ENCODE measurements at regions not wholly inside any gene's neighbourhood (a gene's known extent, or its start where the extent isn't known, plus 50 kb on each side); places are given as distances from the start of the nearest gene placed in this dataset.

DNA sequence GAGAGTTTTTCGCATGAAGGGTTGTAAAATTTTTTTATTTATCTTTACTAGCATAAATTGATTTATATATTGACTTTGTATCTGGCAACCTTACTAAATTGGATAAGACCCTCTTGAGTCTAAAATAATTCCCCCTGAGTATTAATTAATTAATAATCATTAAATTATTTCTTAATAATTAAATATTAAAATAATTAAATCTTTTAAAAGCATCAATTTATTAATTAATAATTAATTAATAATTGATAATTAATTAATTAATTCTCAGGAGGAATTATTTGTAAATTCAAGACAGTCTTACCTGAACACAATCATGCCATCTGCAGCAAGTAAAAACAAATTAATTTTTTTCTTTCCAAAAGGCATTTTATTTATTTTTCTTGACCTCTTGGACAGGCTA is 370.4 kb upstream of the PTPRD start:
- Histone ChIP-seq H3K9me3 (ENCODE audit: control insufficient read depth, low read length) (no peaks in the 10 kb centered on the region), H3K27ac (ENCODE audit: low read length) (no peak overlapping the region), H3K4me3 (ENCODE audit: low read length) (no peak overlapping the region), H3K4me1 (ENCODE audit: control insufficient read depth, insufficient read depth, low read length) (no peaks in the 10 kb centered on the region), H3K27me3 (ENCODE audit: control insufficient read depth, insufficient read depth) (no peaks in the 10 kb centered on the region)
- ATAC-seq = no peak
- DNase-seq = no peak
- 82% methylated on average over 1 of the region's 1 CpG for WGBS
- intact Hi-C loops (cut with DNase I) = no loop called here

DNA sequence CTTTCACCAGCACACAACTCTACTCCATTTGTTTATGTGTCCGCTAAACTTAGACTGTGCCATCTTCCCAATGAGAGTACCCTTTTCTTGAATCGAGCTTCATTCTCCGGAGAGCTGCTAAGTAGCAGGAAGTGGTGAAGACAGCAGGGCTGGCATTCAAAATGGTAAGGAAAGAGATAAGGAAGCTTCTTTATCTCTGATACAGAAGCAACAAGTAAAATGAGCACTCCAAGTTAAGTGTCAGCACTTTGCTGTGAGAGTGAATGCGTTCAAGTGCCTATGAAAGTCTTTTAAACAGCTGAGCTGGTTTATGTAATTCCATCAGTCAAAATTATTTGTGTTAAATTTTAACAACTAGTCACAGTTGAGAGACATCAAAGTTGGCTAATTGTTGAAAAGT is 386.8 kb upstream of the PTPRD start:
- Histone ChIP-seq H3K4me3 (ENCODE audit: low read length) (no peak overlapping the region), H3K27ac (ENCODE audit: low read length) (no peak overlapping the region), H3K4me1 (ENCODE audit: control insufficient read depth, insufficient read depth, low read length) (no peaks in the 10 kb centered on the region), H3K27me3 (ENCODE audit: control insufficient read depth, insufficient read depth) (no peaks in the 10 kb centered on the region), H3K9me3 (ENCODE audit: control insufficient read depth, low read length) (no peaks in the 10 kb centered on the region)
- DNase-seq (no peak), ATAC-seq (no peak)
- 37% methylated on average over 4 of the region's 4 CpGs for WGBS
- intact Hi-C loops (cut with DNase I) = no loop called here

DNA sequence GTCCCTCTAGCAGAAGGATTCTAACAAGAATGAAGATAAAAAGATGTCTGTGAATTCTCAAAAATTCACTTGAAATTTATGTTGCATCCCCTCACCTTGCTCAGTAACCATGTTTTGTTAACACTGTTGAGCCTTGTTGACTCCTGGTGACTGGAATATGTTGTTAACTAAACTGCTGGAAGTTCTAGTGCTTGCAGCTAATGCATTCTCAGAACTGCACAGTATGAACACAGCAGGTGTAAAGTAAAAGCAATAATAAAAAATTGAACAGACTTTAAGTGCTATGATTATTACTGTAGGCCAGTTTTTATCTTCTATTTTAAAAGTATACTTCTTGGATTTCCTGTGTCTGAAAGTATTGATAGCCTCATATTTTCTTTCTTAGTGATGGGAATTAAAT is 388.7 kb upstream of the PTPRD start:
- no peaks in the 10 kb centered on the region for H3K9me3 ChIP-seq (ENCODE audit: control insufficient read depth, low read length)
- ATAC-seq (no peak), DNase-seq (no peak)
- H3K4me1 ChIP-seq (ENCODE audit: control insufficient read depth, insufficient read depth, low read length) = no peaks in the 10 kb centered on the region
- H3K27ac ChIP-seq (ENCODE audit: low read length) = no peak overlapping the region
- no peaks in the 10 kb centered on the region for H3K27me3 ChIP-seq (ENCODE audit: control insufficient read depth, insufficient read depth)
- intact Hi-C loops (cut with DNase I) = no loop called here
- no peak overlapping the region for H3K4me3 ChIP-seq (ENCODE audit: low read length)

DNA sequence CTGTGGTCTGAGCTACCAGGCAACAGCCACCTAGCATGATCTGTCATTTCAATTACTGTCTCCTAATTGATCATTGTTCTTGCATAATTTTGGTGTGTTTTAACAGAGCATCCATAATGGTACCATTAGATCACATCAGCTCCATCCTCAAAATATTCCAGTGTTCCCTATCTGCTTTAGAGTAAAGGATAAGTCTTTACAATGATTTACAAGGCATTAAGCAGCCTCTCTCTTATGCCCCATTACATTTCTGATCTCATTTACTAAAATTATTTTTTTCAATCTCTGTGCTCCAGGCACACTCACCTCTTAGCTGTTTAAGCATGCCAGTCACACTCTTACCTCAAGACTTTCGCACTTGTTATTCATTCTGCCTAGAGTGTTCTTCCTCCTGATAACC is 389.9 kb upstream of the PTPRD start:
- H3K27ac ChIP-seq (ENCODE audit: low read length) = no peak overlapping the region
- DNase-seq = no peak
- no peaks in the 10 kb centered on the region for H3K9me3 ChIP-seq (ENCODE audit: control insufficient read depth, low read length)
- 34% methylated on average over 1 of the region's 1 CpG for WGBS
- no peak overlapping the region for H3K4me3 ChIP-seq (ENCODE audit: low read length)
- H3K4me1 ChIP-seq (ENCODE audit: control insufficient read depth, insufficient read depth, low read length) = no peaks in the 10 kb centered on the region
- no peak for ATAC-seq
- intact Hi-C loops (cut with DNase I) = no loop called here
- H3K27me3 ChIP-seq (ENCODE audit: control insufficient read depth, insufficient read depth) = no peaks in the 10 kb centered on the region

DNA sequence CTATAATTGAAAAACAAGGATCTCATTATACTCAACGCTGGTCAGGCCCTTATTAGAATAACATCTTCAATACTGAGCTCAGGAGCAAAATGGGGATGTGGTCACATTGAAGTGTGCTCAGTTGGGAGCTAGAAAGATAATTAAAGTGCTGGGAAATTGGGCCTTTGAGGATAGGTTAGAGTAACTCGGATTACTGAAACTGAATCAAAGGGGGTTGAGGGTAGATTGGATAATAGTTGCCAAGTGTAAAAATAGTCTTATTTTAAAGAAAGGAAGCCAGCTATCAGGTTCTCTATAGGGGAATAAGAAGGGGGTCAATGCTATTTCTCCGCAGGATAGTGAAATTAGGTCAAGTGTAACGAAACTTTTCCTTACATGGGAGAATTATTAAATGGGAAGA is 391.0 kb upstream of the PTPRD start:
- H3K27me3 ChIP-seq (ENCODE audit: control insufficient read depth, insufficient read depth) = no peaks in the 10 kb centered on the region
- no peaks in the 10 kb centered on the region for H3K9me3 ChIP-seq (ENCODE audit: control insufficient read depth, low read length)
- WGBS = 77% methylated on average over 4 of the region's 4 CpGs
- intact Hi-C loops (cut with DNase I) = no loop called here
- no peak overlapping the region for H3K4me3 ChIP-seq (ENCODE audit: low read length)
- no peaks in the 10 kb centered on the region for H3K4me1 ChIP-seq (ENCODE audit: control insufficient read depth, insufficient read depth, low read length)
- DNase-seq (no peak), ATAC-seq (no peak)
- H3K27ac ChIP-seq (ENCODE audit: low read length) = no peak overlapping the region

DNA sequence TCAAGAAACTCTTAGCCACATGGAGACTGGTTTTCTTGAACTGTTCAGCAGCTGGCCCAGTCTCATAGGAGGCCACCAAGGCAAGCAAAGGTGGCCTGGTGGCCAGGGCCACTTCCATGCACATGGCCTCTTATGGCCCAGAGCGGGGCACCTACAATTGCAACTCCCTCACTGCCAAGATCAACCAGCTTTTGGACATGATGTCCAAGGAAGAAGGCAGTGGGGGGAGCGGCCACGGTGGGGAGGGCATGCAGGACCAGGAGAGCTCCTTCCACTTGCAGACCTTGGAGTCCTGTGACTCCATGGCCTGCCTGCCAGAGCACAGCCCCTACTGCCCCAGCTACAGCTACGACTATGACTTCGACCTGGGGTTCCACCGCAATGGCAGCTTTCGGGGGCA is 398.9 kb upstream of the PTPRD start:
- Histone ChIP-seq H3K4me3 (ENCODE audit: low read length) (no peak overlapping the region), H3K4me1 (ENCODE audit: control insufficient read depth, insufficient read depth, low read length) (no peaks in the 10 kb centered on the region), H3K9me3 (ENCODE audit: control insufficient read depth, low read length) (no peaks in the 10 kb centered on the region), H3K27ac (ENCODE audit: low read length) (no peak overlapping the region), H3K27me3 (ENCODE audit: control insufficient read depth, insufficient read depth) (no peaks in the 10 kb centered on the region)
- no peak for DNase-seq
- intact Hi-C loops (cut with DNase I) = no loop called here
- WGBS = 92% methylated on average over 7 of the region's 7 CpGs
- ATAC-seq = no peak

DNA sequence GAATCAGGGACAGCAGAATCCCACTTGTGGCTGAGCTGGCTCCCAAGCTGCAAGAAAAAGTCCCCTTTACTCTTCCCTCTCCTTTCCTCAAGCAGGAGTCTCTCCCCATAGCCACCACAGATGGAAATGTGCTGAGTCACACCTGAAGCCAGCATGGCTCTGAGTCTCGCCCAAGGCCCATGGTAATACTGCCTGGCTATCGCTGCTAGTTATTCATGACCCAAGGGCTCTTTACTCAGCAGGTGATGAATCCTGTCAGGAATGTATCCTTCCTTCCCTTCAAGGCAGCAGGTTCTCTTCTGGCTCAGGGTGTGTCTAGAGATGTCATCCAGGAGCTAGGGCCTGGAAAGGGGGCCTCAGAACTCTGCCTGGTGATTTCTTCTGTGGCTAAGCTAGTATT is 403.3 kb upstream of the PTPRD start:
- Histone ChIP-seq H3K27me3 (ENCODE audit: control insufficient read depth, insufficient read depth) (no peaks in the 10 kb centered on the region), H3K9me3 (ENCODE audit: control insufficient read depth, low read length) (no peaks in the 10 kb centered on the region), H3K4me1 (ENCODE audit: control insufficient read depth, insufficient read depth, low read length) (no peaks in the 10 kb centered on the region), H3K4me3 (ENCODE audit: low read length) (no peak overlapping the region), H3K27ac (ENCODE audit: low read length) (no peak overlapping the region)
- WGBS = 89% methylated on average over 2 of the region's 2 CpGs
- intact Hi-C loops (cut with DNase I) = no loop called here
- DNase-seq = no peak
- ATAC-seq = no peak

DNA sequence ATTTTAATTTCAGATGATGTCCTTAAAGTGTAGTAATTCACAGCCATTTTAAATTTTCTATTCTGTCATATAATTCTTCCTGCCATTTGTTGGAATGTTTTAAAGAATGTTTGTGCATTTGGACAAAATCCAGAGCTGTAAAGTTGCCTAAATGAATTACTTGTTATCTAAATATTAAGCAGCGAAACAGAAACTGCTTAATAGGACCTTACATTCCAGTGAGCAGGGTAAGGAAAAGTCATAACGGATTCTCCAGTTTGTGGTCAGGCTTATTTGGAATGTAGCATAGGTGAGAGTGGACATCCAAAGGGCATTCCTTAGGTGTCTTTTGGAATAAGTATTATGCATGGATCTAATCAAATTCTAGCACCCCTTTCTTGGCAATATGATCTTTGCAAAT is 410.4 kb upstream of the PTPRD start:
- H3K9me3 ChIP-seq (ENCODE audit: control insufficient read depth, low read length) = no peaks in the 10 kb centered on the region
- intact Hi-C loops (cut with DNase I) = no loop called here
- no peak for ATAC-seq

DNA sequence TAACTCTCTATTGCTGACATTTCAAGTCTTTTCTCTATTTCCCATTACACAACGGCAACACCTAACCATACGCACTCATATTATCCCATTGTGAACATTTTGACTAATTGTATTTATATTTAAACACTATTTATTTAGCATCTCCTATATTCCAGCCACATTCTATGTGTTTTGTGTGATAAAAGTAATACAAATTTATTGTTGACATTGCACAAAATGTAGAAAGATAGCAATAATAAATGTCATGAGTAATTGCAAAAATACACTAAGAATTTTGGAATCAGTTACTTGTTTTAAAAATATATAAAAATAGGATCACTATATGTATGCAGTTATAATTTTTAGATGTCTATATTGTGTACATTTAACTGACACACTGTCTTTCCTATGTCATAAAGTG is 413.0 kb upstream of the PTPRD start:
- ATAC-seq = no peak
- DNase-seq = no peak
- Histone ChIP-seq H3K27ac (ENCODE audit: low read length) (no peak overlapping the region), H3K27me3 (ENCODE audit: control insufficient read depth, insufficient read depth) (no peaks in the 10 kb centered on the region), H3K4me1 (ENCODE audit: control insufficient read depth, insufficient read depth, low read length) (no peaks in the 10 kb centered on the region), H3K9me3 (ENCODE audit: control insufficient read depth, low read length) (no peaks in the 10 kb centered on the region), H3K4me3 (ENCODE audit: low read length) (no peak overlapping the region)
- 94% methylated on average over 2 of the region's 2 CpGs for WGBS
- intact Hi-C loops (cut with DNase I) = no loop called here

More for the DNA sequence above, 410.4 kb upstream of the PTPRD start:
- no peak for DNase-seq
- WGBS = 37% methylated on average over 2 of the region's 2 CpGs
- H3K27ac ChIP-seq (ENCODE audit: low read length) = no peak overlapping the region
- no peaks in the 10 kb centered on the region for H3K4me1 ChIP-seq (ENCODE audit: control insufficient read depth, insufficient read depth, low read length)
- no peaks in the 10 kb centered on the region for H3K27me3 ChIP-seq (ENCODE audit: control insufficient read depth, insufficient read depth)
- no peak overlapping the region for H3K4me3 ChIP-seq (ENCODE audit: low read length)

DNA sequence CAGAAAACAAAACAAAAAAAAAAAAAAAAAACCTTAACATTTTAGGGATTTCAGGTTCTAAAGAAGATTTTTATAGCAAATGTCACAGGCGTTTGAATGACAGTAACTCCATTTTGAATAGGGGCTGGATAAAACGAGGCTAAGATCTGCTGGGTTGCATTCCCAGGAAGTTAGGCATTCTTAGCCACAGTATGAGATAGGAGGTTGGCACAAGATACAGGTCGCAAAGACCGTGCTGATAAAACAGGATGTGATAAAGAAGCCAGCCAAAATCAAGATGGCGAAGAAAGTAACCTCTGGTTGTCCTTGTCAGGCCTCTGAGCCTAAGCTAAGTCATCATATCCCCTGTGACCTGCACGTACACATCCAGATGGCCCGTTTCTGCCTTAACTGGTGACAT is 425.6 kb upstream of the PTPRD start:
- no peak for ATAC-seq
- Histone ChIP-seq H3K4me1 (ENCODE audit: control insufficient read depth, insufficient read depth, low read length) (no peaks in the 10 kb centered on the region), H3K27ac (ENCODE audit: low read length) (no peak overlapping the region), H3K4me3 (ENCODE audit: low read length) (no peak overlapping the region), H3K27me3 (ENCODE audit: control insufficient read depth, insufficient read depth) (no peaks in the 10 kb centered on the region), H3K9me3 (ENCODE audit: control insufficient read depth, low read length) (no peaks in the 10 kb centered on the region)
- no peak for DNase-seq
- WGBS = 45% methylated on average over 6 of the region's 7 CpGs
- intact Hi-C loops (cut with DNase I) = no loop called here

DNA sequence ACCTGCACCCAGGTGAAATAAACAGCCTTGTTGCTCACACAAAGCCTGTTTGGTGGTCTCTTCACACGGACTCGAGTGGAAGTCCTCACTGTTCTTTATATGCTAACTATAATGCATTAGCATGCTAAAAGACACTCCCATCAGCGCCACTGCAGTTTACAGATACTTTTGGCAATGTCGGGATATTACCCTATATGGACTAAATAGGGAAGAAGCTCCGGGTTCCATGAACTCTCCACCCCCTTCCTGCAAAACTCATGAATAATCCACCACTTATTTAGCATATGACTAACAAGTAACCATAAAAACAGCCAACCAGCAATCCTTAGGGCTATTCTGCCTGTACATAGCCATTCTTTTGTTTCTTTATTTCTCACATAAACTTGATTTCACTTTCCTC is 426.2 kb upstream of the PTPRD start:
- DNase-seq = no peak
- Histone ChIP-seq H3K27me3 (ENCODE audit: control insufficient read depth, insufficient read depth) (no peaks in the 10 kb centered on the region), H3K4me1 (ENCODE audit: control insufficient read depth, insufficient read depth, low read length) (no peaks in the 10 kb centered on the region), H3K4me3 (ENCODE audit: low read length) (no peak overlapping the region), H3K9me3 (ENCODE audit: control insufficient read depth, low read length) (no peaks in the 10 kb centered on the region), H3K27ac (ENCODE audit: low read length) (no peak overlapping the region)
- 82% methylated on average over 5 of the region's 5 CpGs for WGBS
- no peak for ATAC-seq
- intact Hi-C loops (cut with DNase I) = no loop called here

DNA sequence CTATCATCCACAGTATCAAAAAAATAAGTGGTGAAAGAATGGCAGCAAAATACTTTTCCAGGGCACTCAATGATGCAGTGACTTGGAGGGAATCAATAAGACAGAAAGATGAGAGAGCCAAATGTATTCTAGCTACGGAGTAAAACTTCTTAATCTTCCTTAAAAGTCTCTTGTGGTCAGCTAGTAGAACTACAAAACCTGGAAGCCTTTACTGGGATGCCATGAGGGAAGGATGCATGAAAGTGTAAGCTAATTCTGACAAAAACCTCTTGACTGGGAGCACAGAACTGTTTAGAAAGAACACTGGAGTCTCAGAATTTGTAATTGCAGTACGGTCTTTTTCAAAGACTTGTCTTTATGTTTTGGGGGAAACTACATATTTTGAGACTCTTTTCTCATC is 432.8 kb upstream of the PTPRD start:
- no peaks in the 10 kb centered on the region for H3K27me3 ChIP-seq (ENCODE audit: control insufficient read depth, insufficient read depth)
- intact Hi-C loops (cut with DNase I) = no loop called here
- no peaks in the 10 kb centered on the region for H3K9me3 ChIP-seq (ENCODE audit: control insufficient read depth, low read length)
- ATAC-seq = no peak
- no peak overlapping the region for H3K4me3 ChIP-seq (ENCODE audit: low read length)
- H3K27ac ChIP-seq (ENCODE audit: low read length) = no peak overlapping the region
- WGBS = 59% methylated on average over 2 of the region's 2 CpGs
- no peak for DNase-seq
- no peaks in the 10 kb centered on the region for H3K4me1 ChIP-seq (ENCODE audit: control insufficient read depth, insufficient read depth, low read length)
